ENCODE measurements at regions not wholly inside any gene's neighbourhood (a gene's known extent, or its start where the extent isn't known, plus 50 kb on each side); places are given as distances from the start of the nearest gene placed in this dataset.

DNA sequence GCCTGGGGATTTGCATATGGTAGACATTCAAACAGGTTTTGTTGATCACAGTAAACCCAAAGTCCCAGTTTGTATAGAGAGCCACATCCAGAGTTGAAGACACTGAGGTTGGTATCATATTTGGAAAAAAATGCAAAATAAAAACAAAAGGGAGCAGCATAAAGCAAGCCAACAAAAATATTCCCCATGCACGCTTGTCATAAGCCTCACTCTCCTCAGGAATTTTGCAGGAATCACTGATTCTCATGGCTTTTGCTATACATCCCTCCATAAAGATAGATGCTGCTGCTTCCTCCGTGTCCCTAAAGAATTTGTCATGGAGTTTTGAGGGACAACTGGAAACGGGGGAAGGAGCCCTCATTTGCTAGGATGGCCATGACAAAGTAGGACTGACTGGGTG, 108.8 kb upstream of the TCF4 start:
- Mint-ChIP-seq H3K27ac (ENCODE audit: unreplicated experiment) (no peak overlapping the region), H3K27me3 (ENCODE audit: low read depth) (no peaks in the 10 kb centered on the region), H3K4me3 (no peak overlapping the region), H3K9me3 (peaks cover 6% of the 10 kb centered on the region), H3K36me3 (ENCODE audit: low read depth) (no peaks in the 10 kb centered on the region), H3K4me1 (peaks cover 9% of the 10 kb centered on the region)
- TF ChIP-seq, protein P1, sequence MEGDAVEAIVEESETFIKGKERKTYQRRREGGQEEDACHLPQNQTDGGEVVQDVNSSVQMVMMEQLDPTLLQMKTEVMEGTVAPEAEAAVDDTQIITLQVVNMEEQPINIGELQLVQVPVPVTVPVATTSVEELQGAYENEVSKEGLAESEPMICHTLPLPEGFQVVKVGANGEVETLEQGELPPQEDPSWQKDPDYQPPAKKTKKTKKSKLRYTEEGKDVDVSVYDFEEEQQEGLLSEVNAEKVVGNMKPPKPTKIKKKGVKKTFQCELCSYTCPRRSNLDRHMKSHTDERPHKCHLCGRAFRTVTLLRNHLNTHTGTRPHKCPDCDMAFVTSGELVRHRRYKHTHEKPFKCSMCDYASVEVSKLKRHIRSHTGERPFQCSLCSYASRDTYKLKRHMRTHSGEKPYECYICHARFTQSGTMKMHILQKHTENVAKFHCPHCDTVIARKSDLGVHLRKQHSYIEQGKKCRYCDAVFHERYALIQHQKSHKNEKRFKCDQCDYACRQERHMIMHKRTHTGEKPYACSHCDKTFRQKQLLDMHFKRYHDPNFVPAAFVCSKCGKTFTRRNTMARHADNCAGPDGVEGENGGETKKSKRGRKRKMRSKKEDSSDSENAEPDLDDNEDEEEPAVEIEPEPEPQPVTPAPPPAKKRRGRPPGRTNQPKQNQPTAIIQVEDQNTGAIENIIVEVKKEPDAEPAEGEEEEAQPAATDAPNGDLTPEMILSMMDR (conservative IDR thresholded peaks at IDR 0.05): no peak
- no peak for DNase-seq (ENCODE audit: low read depth, low spot score)

GRCh38 chr18:55695091-55695490, 107.1 kb upstream of the TCF4 start:
- Mint-ChIP-seq H3K36me3 (ENCODE audit: low read depth) (no peaks in the 10 kb centered on the region), H3K27ac (ENCODE audit: unreplicated experiment) (no peak overlapping the region), H3K4me3 (no peak overlapping the region), H3K4me1 (peaks cover 9% of the 10 kb centered on the region), H3K9me3 (peaks cover 6% of the 10 kb centered on the region), H3K27me3 (ENCODE audit: low read depth) (no peaks in the 10 kb centered on the region)
- TF ChIP-seq, protein P1 (conservative IDR thresholded peaks at IDR 0.05): no peak
- no peak for DNase-seq (ENCODE audit: low read depth, low spot score)

DNA sequence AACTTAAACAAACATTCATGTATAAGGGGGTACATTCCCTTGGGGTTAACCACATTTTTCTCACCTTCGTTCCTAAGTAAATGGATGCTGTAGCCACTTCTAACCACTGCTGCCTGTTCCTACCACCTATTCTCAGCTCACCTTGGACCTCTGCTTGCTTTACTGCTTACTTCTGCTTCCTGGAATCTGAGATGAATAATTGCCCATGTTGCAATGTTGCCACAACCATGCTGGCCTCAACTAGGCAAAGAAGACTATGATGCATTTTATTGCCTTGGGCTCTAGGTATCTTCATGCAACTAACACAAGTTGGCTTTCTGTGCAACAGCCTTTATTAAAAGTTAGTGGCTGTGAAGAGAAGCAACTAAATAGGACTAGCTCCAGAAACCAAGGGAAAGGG, 106.3 kb upstream of the TCF4 start:
- H3K36me3 Mint-ChIP-seq (ENCODE audit: low read depth): no peaks in the 10 kb centered on the region

GRCh38 chr18:55688030-55688429, 100.0 kb upstream of the TCF4 start:
- Mint-ChIP-seq H3K27me3 (ENCODE audit: low read depth) (no peaks in the 10 kb centered on the region), H3K27ac (ENCODE audit: unreplicated experiment) (no peak overlapping the region), H3K9me3 (no peaks in the 10 kb centered on the region), H3K36me3 (ENCODE audit: low read depth) (no peaks in the 10 kb centered on the region), H3K4me1 (no peaks in the 10 kb centered on the region), H3K4me3 (no peak overlapping the region)
- DNase-seq (ENCODE audit: low read depth, low spot score): no peak
- TF ChIP-seq, protein P1 (conservative IDR thresholded peaks at IDR 0.05): no peak

More for the DNA sequence above, 106.3 kb upstream of the TCF4 start:
- H3K9me3 Mint-ChIP-seq: peaks cover 6% of the 10 kb centered on the region
- no peak overlapping the region for H3K4me3 Mint-ChIP-seq
- no peaks in the 10 kb centered on the region for H3K27me3 Mint-ChIP-seq (ENCODE audit: low read depth)
- peaks cover 5% of the 10 kb centered on the region for H3K4me1 Mint-ChIP-seq
- no peak for DNase-seq (ENCODE audit: low read depth, low spot score)
- no peak overlapping the region for H3K27ac Mint-ChIP-seq (ENCODE audit: unreplicated experiment)
- TF ChIP-seq, protein P1 (conservative IDR thresholded peaks at IDR 0.05): no peak

GRCh38 chr18:55687106-55687505, 99.1 kb upstream of the TCF4 start:
- Mint-ChIP-seq H3K27me3 (ENCODE audit: low read depth) (no peaks in the 10 kb centered on the region), H3K9me3 (no peaks in the 10 kb centered on the region), H3K4me1 (no peaks in the 10 kb centered on the region), H3K36me3 (ENCODE audit: low read depth) (no peaks in the 10 kb centered on the region), H3K4me3 (no peak overlapping the region), H3K27ac (ENCODE audit: unreplicated experiment) (no peak overlapping the region)
- no peak for DNase-seq (ENCODE audit: low read depth, low spot score)
- TF ChIP-seq, protein P1 (conservative IDR thresholded peaks at IDR 0.05): no peak

DNA sequence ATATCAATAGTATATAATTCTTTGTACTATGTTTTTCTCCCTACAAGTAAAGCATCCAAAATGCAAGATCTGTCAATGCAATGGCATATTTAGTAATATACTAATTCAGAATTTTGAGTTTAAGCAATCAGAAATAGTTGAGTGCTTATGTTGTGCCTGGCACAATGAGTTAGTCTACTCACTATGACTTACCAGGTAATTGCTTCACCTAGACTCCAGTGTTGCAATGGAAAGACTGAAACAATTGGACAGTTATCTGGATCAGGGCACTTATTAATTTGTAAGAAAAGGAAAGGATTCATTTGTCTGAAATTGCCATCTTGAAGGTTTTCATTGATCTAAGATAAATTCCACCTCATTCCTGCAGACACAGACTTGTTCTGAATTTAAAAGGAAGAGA, 97.6 kb upstream of the TCF4 start:
- H3K27ac Mint-ChIP-seq (ENCODE audit: unreplicated experiment): no peak overlapping the region
- H3K27me3 Mint-ChIP-seq (ENCODE audit: low read depth): peaks cover 2% of the 10 kb centered on the region
- no peak for DNase-seq (ENCODE audit: low read depth, low spot score)
- no peaks in the 10 kb centered on the region for H3K9me3 Mint-ChIP-seq
- no peaks in the 10 kb centered on the region for H3K4me1 Mint-ChIP-seq
- no peak overlapping the region for H3K4me3 Mint-ChIP-seq
- H3K36me3 Mint-ChIP-seq (ENCODE audit: low read depth): no peaks in the 10 kb centered on the region
- TF ChIP-seq, protein P1 (conservative IDR thresholded peaks at IDR 0.05): no peak
